ENCODE measurements at regions not wholly inside any gene's neighbourhood (a gene's known extent, or its start where the extent isn't known, plus 50 kb on each side); places are given as distances from the start of the nearest gene placed in this dataset.

- DNase-seq, result peak; percentile 10
Measured at GRCh38 chr10:42973870-42974692, 102.8 kb upstream of the RET start.

GRCh38 chr10:42974693-42975002, 102.2 kb upstream of the RET start:
- peak; percentile 10 for DNase-seq

GRCh38 chr10:42975005-42975493, 101.8 kb upstream of the RET start:
- peak; percentile 14 for DNase-seq

DNA sequence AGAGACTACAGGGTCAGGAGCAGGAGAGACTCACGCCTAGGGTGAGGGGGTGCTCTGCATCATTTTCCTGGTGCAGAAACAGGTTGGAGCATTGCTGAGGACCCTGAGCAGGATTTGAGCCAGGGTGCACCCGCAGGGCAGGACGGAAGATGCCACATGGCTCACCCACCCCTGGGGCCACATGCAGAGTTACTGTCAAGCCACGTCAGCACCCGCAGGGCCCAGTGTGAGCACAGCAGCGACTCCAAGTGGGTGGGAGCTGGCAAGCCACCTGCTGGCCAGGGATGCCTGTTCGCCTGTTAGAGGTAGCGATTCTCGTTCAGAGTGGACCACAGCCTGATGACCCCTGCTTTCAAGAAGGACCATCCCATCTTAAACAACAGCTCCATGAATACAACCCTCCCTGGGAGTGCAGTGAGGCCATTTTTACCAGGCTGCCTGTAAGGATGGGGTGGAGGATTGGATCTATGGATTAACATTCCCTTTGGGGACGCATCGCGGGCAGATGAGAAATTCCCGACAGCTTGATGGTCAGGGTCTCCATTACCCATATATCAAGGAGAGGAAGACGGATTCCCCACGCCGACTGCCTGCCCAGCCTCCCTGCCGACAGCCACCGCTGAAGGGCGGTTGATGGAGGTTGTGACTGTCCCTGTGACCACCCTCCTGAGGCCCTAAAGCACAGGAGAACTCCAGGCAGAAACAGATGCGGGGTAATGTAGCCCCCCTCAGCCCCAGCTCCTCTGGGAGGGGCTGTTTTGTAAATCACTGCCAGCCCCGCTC, 101.1 kb upstream of the RET start:
- peak; percentile 11 for DNase-seq

DNA sequence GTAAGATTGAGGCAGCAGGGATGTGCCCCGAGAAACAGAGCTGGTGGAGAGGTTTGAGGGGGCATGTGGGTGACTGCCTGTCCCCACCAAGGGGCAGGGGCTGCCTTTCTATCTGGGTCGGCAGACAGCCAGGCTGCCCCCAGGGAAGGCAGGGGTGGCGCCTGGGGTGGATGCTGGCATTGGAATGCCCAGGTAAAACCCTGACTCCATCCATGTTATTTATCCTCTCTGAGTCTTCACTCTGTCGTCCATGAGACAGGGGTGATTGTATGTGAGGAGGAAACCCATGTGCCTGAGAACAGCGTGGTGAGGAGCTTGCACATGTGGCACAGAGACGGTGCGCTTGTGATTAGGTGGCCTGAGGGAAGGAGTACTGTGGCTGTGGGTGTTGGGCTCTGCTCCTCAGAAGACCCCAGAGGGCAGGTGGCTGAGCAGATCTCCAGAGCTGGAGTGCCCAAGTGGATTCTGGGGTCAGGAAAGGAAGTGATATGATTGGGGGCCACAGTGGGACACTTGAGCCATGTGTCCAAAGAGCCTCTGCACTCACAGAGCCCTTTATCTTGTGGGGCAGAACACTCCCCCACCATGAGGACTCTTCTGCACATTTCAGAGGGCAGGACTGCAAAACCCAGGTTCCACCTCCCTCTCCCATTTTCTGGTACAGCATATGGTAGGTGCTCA, 100.4 kb upstream of the RET start:
- peak; percentile 17 for DNase-seq

GRCh38 chr10:42977032-42977416, 99.8 kb upstream of the RET start:
- DNase-seq, result peak; percentile 14

GRCh38 chr10:42979181-42979580, 97.7 kb upstream of the RET start:
- peak; percentile 7 for DNase-seq

DNA sequence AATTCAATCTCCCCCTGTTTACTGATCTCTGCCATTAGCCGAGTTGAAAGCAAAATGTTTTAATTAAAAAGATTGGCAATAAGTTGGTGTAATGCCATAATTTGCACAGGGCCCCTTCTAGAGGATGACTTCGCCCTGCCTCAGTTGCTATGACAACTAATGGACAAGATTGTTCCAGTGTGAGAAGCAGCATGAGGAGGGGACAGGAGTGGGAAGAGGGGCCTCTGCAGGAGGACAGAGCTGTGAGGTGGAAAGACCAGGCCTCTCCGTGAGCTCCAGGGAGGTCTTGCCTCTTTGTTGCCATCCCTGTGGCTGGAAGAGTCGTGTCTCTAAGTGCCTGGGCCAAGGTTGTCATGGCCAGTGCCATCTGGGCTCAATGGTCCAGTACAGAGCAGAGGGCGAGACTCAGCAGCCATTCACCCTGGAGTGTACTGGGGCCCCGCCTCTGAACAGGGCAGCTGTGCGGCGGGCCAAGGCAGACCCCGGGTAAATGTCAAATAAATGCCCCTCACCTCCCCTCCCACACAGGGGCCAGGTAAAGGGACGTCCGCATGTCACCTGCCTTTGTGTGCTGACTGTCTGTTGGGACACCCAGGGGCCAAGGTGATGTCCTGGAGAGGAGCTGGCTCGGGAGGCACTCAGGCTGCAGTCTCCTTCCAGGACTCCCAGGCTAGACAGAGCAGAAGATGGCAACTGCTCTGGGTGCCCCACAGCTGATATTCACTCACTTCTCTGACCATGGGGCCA, 97.0 kb upstream of the RET start:
- DNase-seq, result peak; percentile 12

- peak; percentile 5 for DNase-seq
Measured at GRCh38 chr10:42980553-42981357, 96.1 kb upstream of the RET start.

DNA sequence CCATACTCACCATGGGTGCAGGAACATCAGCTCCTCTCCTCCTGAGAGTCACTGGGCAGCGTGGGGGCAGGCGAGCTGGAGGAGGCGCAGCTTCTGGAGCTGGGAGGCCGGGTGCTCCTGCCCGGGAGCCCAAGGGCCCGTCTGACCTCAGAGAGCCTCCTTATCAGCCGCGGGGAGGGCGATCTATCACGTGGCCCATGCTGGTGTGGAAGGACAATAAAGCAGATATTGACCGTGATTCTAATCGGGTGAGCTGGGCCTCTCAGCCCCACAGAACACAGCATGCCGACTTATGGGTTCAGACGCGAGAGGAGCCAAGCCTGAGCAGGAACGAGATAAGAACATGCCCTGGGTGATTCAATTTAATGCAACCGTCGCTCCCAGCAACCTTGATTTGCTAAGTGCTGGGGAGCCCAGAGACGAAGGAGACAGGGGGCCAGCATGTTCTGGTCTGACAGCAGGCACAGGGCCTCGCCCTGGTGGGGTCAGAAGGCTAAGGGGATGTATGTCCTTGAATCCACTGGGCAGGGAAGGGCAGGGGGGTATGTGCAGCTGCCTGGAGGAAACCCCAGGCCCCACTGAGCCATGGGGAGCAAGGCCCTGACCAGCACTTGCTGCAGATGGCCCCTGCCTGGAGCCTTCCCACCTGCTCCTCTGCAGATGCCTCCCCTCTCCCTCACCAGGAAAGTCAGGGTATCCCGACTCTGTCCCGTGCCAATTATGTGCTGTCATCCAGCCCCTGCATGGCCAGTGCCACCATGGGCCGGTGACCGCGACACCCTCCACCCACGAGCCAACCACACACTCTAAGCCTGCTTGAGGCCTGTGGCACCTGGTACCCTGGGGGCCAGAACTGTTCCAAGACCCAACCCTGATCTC, 95.3 kb upstream of the RET start:
- peak; percentile 11 for DNase-seq

- DNase-seq, result peak; percentile 10
Measured at GRCh38 chr10:42982891-42983506, 93.9 kb upstream of the RET start.

DNA sequence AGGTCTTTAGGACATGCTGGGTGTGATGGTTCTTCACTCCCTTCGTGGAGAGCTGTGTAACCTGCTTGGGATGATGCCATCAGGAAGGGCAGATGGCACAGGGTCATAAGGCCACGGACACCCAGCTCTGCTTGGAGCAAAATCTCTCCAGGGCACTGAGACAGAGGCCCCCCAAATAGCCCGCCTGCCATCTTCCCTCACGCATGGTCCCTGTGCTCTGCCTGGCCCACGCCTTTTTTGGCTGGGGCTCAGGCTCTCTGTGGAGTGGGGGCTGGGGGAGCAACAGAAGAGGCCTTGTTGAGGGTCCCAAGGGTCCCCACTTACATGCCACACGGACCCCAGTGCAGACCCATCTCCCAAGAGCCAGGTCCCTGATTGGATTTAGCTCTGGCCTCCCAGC, 93.3 kb upstream of the RET start:
- no peak for DNase-seq

DNA sequence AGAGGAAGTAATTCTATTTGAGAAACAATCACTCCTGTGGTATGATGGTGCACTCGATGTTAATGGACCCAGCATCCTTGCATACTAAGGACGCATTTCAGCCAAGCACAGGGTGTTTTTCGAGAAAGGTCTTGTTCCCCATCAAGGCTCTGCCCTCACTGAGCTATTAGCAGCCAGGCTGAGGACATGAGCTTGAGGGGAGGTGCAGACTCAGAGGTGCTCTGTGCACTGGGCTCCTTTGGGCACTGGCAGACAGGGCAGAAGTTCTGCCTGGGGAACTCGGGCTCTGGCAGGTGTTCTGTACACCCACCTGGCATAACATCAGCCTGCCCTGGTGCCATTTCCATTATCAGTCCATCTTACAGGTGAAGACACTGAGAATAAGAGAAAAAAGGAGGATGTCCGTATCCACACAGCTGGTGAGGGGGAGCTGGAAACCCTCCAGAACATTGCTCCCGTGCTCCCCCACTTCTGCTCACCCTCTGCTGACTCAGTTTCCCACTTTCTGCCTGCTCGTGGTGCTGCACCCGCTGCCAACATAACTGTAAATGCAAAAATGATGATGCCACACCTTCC, 92.7 kb upstream of the RET start:
- DNase-seq, result peak; percentile 11

DNA sequence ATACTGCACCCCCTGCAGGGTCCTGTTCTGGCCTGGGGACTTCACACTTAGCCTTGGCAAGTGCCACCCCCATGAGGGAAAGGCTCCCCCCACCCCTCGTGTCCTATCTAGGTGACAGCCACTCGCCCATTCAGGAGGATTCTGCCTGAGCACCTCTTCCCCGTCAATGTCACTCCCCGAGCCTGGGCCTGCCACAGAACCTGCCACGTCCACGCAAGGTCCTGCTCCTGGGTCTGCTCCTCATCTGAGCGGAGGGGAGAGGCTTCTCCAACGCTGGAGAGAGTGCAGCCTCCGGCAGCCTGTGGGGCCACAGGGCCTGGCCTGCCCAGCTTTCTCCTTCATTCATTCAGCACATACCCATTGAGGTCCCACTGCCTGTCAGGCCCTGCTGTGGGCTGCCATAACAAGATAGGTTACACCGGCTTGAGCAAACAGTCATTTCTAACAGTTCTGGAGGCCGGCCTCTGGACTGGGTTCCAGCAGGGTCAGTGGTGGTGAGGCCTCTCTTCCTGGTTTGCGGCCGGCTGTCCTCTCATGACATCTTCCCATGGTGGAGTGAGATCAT, 92.0 kb upstream of the RET start:
- DNase-seq, result peak; percentile 16

DNA sequence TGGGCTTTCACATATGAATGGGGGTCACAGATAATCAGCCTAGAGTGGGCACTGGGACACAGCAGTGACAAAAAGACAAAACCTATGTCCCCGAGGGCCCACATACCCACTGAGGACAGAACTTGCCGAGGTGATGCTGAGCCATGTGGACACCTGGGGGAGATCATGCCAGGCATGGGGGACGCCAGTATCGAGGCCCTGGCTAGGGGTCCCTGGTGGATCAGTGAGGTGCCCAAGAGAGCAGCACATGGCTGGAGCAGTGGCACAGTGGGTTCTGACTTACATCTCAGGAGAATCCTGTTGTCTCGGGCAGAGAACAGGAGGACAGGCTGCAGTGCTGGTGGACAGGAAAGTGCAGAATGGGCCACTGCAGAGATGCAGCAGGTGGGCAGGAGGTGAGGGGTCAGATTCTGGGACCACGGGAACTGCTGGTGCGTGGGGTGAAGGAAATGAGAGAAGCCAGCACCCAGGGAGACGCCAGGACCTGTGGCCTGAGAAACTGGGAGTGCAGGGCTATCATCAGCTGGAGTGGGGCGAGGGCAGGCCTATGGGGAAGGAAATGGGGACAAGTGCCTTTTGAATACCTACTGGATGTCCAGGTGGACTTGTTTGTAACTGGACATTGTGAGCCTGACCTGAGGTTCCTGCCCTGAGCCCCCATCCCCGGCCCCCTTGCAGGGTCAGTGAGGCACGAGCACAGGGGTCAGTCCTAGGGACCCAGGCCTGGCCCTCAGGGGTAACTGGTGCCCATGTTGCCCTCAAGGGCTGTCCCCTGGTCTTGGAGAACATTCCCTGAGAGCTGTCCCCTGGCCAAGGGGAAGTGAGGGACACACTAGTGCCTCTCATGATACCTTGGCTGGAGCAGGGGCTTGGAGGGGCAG, 91.2 kb upstream of the RET start:
- DNase-seq, result no peak

GRCh38 chr10:42986633-42987032, 90.2 kb upstream of the RET start:
- no peak for DNase-seq

DNA sequence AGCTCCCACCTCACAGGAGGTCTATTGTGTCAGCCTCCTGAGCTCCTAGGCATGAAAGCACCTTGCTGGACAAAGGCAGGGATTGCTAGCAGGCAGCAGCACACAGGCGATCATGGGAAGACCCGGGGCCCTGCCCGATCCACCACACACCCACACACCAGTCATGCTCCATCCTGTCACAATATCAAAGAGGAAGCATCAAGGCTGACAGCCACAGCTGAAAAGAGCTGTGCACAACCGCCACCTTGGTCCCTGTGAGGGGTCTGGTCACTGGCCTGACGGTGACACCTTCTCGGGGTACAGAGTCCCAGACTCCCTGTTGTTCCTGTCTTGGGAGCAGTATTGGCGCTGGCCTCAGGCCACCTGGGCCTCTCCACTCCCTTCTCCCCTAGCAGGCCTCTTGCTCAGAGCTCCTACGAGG, 89.7 kb upstream of the RET start:
- no peak for DNase-seq

DNA sequence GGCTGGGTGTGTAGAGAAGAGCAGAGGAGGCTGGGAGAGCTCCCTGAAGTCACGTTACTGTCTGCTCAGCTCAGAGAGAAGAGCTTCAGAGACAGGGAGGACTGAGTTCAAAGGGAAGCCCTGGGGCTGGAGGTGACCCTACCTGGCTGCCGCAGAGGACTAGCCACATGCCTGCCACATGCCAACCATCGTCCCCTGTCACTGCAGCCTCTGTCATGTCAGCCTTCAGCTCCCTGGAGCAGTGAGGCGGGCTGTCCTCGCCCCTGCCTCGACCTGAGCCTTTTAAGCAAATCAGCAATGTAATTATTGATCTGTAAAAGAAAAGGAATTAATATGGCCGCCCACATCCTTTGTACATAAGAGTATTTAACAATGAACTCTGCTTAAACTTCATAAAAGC, 89.3 kb upstream of the RET start:
- no peak for DNase-seq

DNA sequence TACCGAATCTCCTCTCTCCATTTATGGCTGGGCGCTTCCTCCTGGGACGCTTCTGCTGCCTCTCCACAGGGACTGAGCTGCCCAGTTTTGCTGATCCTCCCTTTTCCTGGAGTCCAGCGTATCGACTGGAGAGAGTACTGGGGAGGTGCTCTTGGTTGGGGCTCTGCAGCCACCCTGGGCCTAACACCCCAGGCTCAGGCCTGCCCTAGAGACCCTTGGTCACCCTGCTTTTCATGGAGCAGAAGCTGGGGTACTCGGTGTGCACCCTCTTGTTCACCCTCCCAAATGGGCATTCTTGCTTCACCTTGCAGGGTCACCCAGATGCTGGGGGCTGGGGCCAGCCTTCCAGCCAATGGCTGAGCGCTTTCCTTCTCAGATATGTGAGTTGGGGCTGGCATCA, 88.8 kb upstream of the RET start:
- DNase-seq, result no peak
